DMS 273 (cell line): ENCODE measurements at regions not wholly inside any gene's neighbourhood (a gene's known extent, or its start where the extent isn't known, plus 50 kb on each side); places are given as distances from the start of the nearest gene placed in this dataset.
"Not testable (repeated sequence)": the region's sequence is repeated elsewhere in the genome, so short reads cannot be mapped to it uniquely, and the experiment has no call there.

ENCODE experiments used
- DNase-seq: peaks from one replicate; lab custom pipeline; 2025; ENCODE audit not compliant: unreplicated experiment; lab: John Stamatoyannopoulos, UW

DNA sequence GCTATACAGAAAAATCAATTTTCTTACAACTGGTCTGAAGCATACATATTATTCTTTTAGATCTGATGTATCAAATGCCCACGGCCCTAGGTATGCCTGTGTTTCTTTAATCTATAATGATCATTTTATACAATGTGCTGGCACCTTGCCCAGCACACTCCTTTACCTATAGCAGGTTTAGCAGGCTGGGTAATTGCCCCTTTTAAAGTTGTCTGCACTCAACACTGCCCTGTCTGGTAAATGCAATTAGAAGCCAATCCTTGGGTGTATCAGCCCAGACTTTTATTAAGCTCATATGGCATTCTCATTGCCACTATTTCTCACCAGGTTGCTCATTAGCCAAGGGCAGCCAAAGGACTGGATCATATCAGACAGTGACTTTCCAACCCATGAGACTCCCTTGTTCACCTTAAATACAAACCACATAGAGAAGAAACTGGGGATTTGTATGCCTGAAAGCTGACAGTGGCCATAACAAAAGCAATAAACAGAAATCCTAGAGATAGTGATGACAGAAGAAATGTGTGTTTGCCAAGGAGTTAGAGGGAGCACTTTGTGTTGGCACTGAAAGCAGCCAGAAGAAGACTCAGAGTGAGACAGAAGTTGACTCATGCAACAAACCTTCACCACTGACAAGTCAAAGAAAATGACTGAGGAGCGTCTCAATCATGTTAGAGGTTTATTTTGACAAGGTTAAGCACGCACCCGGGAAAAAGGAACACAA lies 334.2 kb downstream of the SPATA31A7 start:
- not testable (repeated sequence) for DNase-seq

DNA sequence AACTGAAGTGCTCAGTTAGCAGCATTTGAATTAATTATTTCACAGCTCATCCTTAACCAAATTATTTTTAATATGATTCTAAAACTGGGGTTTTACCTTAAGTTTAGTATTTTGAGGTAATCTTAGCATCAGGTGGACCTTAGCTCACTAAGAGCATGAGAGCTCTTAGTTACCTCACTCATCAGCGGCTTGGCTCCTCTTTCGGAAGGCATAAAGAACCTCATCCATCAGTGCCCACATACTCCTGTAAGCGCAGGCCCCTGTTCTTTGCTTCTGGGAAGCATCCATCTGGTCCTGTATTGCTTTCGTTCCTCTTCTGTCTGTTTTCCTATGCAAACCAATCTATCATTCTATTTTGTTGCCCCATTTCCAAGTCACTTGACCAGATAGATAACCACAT lies 335.8 kb downstream of the SPATA31A7 start:
- DNase-seq = not testable (repeated sequence)

DNA sequence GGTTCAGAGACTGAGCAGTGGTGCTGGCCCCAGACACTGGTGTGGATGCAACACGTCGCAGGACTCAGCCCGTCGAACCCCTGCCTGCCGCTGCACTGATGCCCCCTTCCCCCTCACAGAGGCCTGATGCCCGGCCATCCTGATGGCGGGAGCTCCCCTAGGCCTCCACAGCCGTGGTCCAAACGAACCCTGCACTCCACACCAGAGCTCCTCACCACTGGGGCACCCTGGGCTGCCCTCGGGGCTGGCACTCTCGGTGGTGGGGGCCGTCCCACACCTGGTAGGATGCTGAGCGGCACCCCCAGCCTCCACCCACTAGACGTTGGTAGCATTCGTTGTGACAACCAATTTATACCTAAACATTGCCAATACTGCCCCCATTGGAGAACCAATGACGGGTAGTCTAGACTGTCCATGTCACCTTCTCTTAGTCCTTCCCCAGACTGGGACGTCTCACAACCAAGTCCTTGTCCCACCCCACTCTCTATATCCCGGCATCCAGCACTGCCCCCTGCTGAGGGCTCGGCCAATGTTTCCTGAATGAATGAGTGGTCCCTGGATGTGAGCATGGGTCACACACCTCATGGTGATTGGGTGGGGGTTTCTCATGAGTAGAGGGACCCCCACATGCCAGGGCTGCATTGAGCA lies 360.4 kb downstream of the SPATA31A7 start:
- DNase-seq = peak; percentile 4

DNA sequence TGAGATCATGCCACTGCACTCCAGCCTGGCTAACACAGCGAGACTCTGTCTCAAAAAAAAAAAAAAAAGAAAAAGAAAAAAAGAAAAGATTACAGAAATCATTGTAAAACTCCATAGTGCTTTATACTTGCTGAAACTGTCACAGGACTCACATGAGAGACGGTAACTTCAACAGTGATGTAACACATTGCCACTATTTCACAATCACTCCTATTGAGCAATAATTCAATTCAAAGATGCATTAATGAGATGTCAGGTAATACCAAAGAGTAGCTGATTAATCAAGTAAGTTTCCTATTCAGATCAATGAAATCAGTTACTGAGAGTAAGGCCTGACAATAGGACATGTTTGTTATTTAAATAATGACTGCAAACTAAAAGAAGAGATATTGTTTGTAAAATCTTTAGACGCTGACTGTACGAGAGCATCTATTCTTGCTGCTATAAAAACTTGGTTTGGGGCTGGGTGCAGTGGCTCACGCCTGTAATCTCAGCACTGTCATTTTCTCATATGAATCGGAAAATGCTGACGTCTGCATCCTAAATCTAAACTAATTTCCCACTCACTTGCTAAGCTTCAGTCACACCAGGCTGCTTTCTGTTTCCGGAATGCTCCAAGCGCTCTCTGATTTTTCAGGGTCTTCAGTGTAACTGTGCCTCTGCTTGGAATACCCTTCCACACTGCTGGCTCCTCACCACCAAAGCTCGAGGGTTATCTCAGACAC lies 381.7 kb downstream of the SPATA31A7 start:
- DNase-seq = not testable (repeated sequence)

DNA sequence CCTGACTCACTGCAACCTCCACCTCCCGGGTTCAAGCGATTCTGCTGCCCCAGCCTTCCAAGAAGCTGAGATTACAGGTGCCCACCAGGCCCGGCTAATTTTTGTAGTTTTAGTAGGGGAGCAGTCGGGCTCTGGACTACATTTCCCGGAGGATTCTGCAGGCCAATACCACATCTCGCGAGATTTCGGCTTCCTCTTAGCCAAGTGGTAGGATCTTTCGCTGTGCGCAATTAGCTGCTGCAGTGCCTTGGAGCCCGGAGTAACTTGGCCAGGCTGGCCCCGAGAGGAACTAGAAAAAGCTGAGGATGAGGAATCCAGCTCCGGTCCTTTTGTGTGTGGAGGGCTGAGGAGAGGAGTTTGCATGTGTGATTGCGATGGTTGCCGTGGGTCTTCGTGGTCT lies 382.5 kb downstream of the SPATA31A7 start:
- not testable (repeated sequence) for DNase-seq

DNA sequence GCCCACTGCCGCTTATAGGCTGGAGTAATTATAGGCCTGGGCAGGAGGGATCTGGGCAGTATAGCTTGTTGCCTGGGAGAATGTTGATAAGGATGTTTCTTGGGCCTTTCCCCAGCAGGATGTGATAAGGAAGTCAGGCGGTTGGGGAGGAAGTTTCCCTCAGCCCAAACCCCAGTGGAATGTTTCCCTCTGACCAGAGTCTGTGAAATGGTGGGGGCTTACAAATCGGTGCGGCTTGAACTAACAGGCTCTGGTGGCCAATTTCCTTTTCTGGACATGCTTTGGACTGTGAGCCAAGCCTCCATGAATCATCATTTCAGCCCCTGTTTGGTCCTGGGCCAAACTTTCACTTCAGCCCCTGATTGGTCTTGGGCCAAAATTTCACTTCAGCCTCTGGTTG lies 383.6 kb downstream of the SPATA31A7 start:
- not testable (repeated sequence) for DNase-seq
